ENCODE measurements at regions not wholly inside any gene's neighbourhood (a gene's known extent, or its start where the extent isn't known, plus 50 kb on each side); places are given as distances from the start of the nearest gene placed in this dataset.

- TF ChIP-seq CTCF (IDR thresholded peaks at IDR 0.05 in 8 of 11, conservative IDR thresholded peaks at IDR 0.05 in 3 of 11) (no peak), POLR2AphosphoS5 (IDR thresholded peaks at IDR 0.05) (no peak), POLR2A (IDR thresholded peaks at IDR 0.05) (no peak)
Observed at GRCh38 chr3:26515351-26515750, 107.2 kb upstream of the LRRC3B start.

All from spleen (tissue), 7 donors.